DND-41 (cell line): ENCODE measurements at regions not wholly inside any gene's neighbourhood (a gene's known extent, or its start where the extent isn't known, plus 50 kb on each side); places are given as distances from the start of the nearest gene placed in this dataset.

Experiments
- EZH2 ChIP-seq: IDR thresholded peaks from 3 replicates; pipeline ENCODE4 v1.6.1; 2012; ENCODE audit warnings: borderline replicate concordance, low read depth, mild to moderate bottlenecking, moderate library complexity, low read length, inconsistent platforms; ENCODE audit not compliant: severe bottlenecking
- TF ChIP-seq, protein P1 (sequence below): IDR thresholded peaks from 2 replicates; pipeline ENCODE4 v1.5.1; 2012; ENCODE audit warnings: borderline replicate concordance, low read length, moderate library complexity, mild to moderate bottlenecking; ENCODE audit not compliant: poor library complexity, severe bottlenecking; ENCODE audit errors: extremely low read depth

DNA sequence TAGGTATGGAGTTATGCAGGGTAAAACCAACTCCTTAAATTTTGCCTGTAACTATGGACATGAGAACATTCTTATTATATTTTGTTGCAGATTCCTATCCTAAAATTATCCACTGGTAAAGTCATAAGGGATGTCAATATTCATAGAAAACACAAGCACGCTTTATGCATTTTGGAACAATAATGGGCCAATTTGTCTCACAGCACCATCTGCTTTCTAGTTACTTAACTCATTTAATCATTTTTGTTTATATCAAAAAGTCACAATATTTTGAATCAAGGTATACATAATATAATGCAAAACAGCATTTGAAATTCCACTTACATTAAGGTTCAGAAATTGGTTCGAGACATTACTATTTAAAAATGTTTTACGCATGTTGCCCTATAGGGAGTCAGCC lies 203.0 kb downstream of the GABRG1 start:
- TF ChIP-seq, protein P1, sequence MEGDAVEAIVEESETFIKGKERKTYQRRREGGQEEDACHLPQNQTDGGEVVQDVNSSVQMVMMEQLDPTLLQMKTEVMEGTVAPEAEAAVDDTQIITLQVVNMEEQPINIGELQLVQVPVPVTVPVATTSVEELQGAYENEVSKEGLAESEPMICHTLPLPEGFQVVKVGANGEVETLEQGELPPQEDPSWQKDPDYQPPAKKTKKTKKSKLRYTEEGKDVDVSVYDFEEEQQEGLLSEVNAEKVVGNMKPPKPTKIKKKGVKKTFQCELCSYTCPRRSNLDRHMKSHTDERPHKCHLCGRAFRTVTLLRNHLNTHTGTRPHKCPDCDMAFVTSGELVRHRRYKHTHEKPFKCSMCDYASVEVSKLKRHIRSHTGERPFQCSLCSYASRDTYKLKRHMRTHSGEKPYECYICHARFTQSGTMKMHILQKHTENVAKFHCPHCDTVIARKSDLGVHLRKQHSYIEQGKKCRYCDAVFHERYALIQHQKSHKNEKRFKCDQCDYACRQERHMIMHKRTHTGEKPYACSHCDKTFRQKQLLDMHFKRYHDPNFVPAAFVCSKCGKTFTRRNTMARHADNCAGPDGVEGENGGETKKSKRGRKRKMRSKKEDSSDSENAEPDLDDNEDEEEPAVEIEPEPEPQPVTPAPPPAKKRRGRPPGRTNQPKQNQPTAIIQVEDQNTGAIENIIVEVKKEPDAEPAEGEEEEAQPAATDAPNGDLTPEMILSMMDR: no peak
- no peak for TF ChIP-seq EZH2
